H9 (cell line): ENCODE measurements at regions not wholly inside any gene's neighbourhood (a gene's known extent, or its start where the extent isn't known, plus 50 kb on each side); places are given as distances from the start of the nearest gene placed in this dataset.

ENCODE experiments used
- DNase-seq: peaks from one replicate; pipeline ENCODE4 v3.0.0-alpha.2; 2017
- H2AFZ ChIP-seq: one replicate; pipeline ENCODE4 v1.6.1; 2013; ENCODE audit warnings: mild to moderate bottlenecking, low read length, control low read depth, moderate library complexity
- H2AK5ac ChIP-seq: 2 replicates; pipeline ENCODE4 v1.6.1; 2013; ENCODE audit warnings: low read length, control low read depth, mixed read lengths; ENCODE audit not compliant: insufficient read length
- H2BK120ac ChIP-seq: one replicate; pipeline ENCODE4 v1.6.1; 2013; ENCODE audit warnings: low read depth, mild to moderate bottlenecking, low read length, control low read depth, inconsistent platforms; ENCODE audit not compliant: poor library complexity, severe bottlenecking
- H2BK12ac ChIP-seq: 2 replicates; pipeline ENCODE4 v1.6.1; 2013; ENCODE audit warnings: low read length, control low read depth, mixed read lengths, low read depth; ENCODE audit not compliant: insufficient read length
- H2BK15ac ChIP-seq: 2 replicates; pipeline ENCODE4 v1.6.1; 2013; ENCODE audit warnings: low read depth, low read length, control low read depth
- H2BK20ac ChIP-seq: one replicate; pipeline ENCODE4 v1.6.1; 2013; ENCODE audit warnings: low read depth, mild to moderate bottlenecking, low read length, control low read depth, inconsistent platforms; ENCODE audit not compliant: poor library complexity, severe bottlenecking
- H2BK5ac ChIP-seq: 2 replicates; pipeline ENCODE4 v1.6.1; 2013; ENCODE audit warnings: low read length, control low read depth, mixed read lengths; ENCODE audit not compliant: insufficient read length
- H3K14ac ChIP-seq: 2 replicates; pipeline ENCODE4 v1.6.1; 2013; ENCODE audit warnings: low read length, control low read depth; ENCODE audit not compliant: insufficient read depth
- H3K18ac ChIP-seq: 2 replicates; pipeline ENCODE4 v1.6.1; 2013; ENCODE audit warnings: low read depth, mild to moderate bottlenecking, mixed read lengths, low read length, control low read depth; ENCODE audit not compliant: insufficient read length
- H3K23ac ChIP-seq: 2 replicates; pipeline ENCODE4 v1.6.1; 2013; ENCODE audit warnings: low read length, control low read depth, mixed read lengths, low read depth; ENCODE audit not compliant: insufficient read length
- H3K23me2 ChIP-seq: 2 replicates; pipeline ENCODE4 v1.6.1; 2013; ENCODE audit warnings: low read depth, mild to moderate bottlenecking, mixed read lengths, low read length, control low read depth; ENCODE audit not compliant: insufficient read length, poor library complexity, severe bottlenecking
- H3K27ac ChIP-seq: 2 replicates; pipeline ENCODE4 v1.5.1; 2013; ENCODE audit warnings: low read length, control low read depth, mixed read lengths, low read depth; ENCODE audit not compliant: insufficient read length
- H3K27me3 ChIP-seq: 2 replicates; pipeline ENCODE4 v1.6.1; 2013; ENCODE audit warnings: low read length, control low read depth, inconsistent platforms; ENCODE audit not compliant: insufficient read depth
- H3K4ac ChIP-seq: 2 replicates; pipeline ENCODE4 v1.6.1; 2013; ENCODE audit warnings: low read depth, mild to moderate bottlenecking, control low read depth, inconsistent platforms, low read length, moderate library complexity
- H3K4me1 ChIP-seq: 2 replicates; pipeline ENCODE4 v1.6.1; 2013; ENCODE audit warnings: low read length, control low read depth, inconsistent platforms; ENCODE audit not compliant: insufficient read depth
- H3K4me2 ChIP-seq: 2 replicates; pipeline ENCODE4 v1.6.1; 2013; ENCODE audit warnings: low read length, control low read depth, mixed read lengths; ENCODE audit not compliant: insufficient read length, insufficient read depth
- H3K56ac ChIP-seq: 2 replicates; pipeline ENCODE4 v1.6.1; 2013; ENCODE audit warnings: low read depth, mild to moderate bottlenecking, mixed read lengths, low read length, control low read depth; ENCODE audit not compliant: insufficient read length
- H3K79me1 ChIP-seq: 2 replicates; pipeline ENCODE4 v1.6.1; 2013; ENCODE audit warnings: low read depth, mild to moderate bottlenecking, moderate library complexity, low read length, control low read depth, inconsistent platforms; ENCODE audit not compliant: insufficient read depth, poor library complexity, severe bottlenecking
- H3K79me2 ChIP-seq: 2 replicates; pipeline ENCODE4 v1.6.1; 2013; ENCODE audit warnings: low read length, control low read depth, inconsistent platforms; ENCODE audit not compliant: insufficient read depth
- H3K9ac ChIP-seq: 2 replicates; pipeline ENCODE4 v1.6.1; 2013; ENCODE audit warnings: low read length, control low read depth, mixed read lengths; ENCODE audit not compliant: insufficient read length; ENCODE audit errors: extremely low read depth
- H3K9me3 ChIP-seq: one replicate; pipeline ENCODE4 v1.6.1; 2013; ENCODE audit warnings: low read depth, low read length, inconsistent platforms; ENCODE audit not compliant: control insufficient read depth
- H3T11ph ChIP-seq: one replicate; pipeline ENCODE4 v1.6.1; 2013; ENCODE audit warnings: mild to moderate bottlenecking, low read length, control low read depth, inconsistent platforms
- H4K20me1 ChIP-seq: one replicate; pipeline ENCODE4 v1.6.1; 2013; ENCODE audit not compliant: control insufficient read depth, insufficient read length, insufficient read depth
- H4K5ac ChIP-seq: 2 replicates; pipeline ENCODE4 v1.6.1; 2013; ENCODE audit warnings: low read depth, mild to moderate bottlenecking, mixed read lengths, low read length, control low read depth; ENCODE audit not compliant: insufficient read length
- H4K8ac ChIP-seq: replicated peaks from 2 replicates; pipeline ENCODE4 v1.6.1; 2013; ENCODE audit warnings: low read length, control low read depth, mixed read lengths, low read depth; ENCODE audit not compliant: insufficient read length
- H4K91ac ChIP-seq: 2 replicates; pipeline ENCODE4 v1.6.1; 2013; ENCODE audit warnings: low read depth, mild to moderate bottlenecking, moderate library complexity, mixed read lengths, low read length, control low read depth; ENCODE audit not compliant: insufficient read length
- H3K27ac Mint-ChIP-seq, 3 experiments: 2 replicates in 2 of 3; 3 replicates in 1 of 3; pipeline ENCODE4 v1.8.0; 2020 to 2021; ENCODE audit warnings: mixed read lengths in 3 of 3, mild to moderate bottlenecking in 1 of 3, moderate library complexity in 1 of 3
- H3K27me3 Mint-ChIP-seq: 2 replicates; pipeline ENCODE4 v1.8.0; 2021; ENCODE audit warnings: low read depth, mild to moderate bottlenecking, moderate library complexity, mixed read lengths
- H3K36me3 Mint-ChIP-seq, 3 experiments: 2 replicates in 2 of 3; 3 replicates in 1 of 3; pipeline ENCODE4 v1.8.0; 2020 to 2021; ENCODE audit warnings: low read depth in 3 of 3, mixed read lengths in 3 of 3; ENCODE audit not compliant: insufficient read depth in 1 of 3
- H3K4me1 Mint-ChIP-seq, 2 experiments: 2 replicates each; pipeline ENCODE4 v1.8.0; 2020; ENCODE audit warnings: mixed read lengths in 2 of 2
- H3K4me3 Mint-ChIP-seq, 2 experiments: 2 replicates in 1 of 2; 3 replicates in 1 of 2; pipeline ENCODE4 v1.8.0; 2020 to 2021; ENCODE audit warnings: mild to moderate bottlenecking in 2 of 2, mixed read lengths in 2 of 2, moderate library complexity in 1 of 2
- H3K9me3 Mint-ChIP-seq, 2 experiments: 2 replicates in 1 of 2; 3 replicates in 1 of 2; pipeline ENCODE4 v1.8.0; 2020; ENCODE audit warnings: mild to moderate bottlenecking in 2 of 2, mixed read lengths in 2 of 2, moderate library complexity in 1 of 2
- WGBS: extraction: QIAGEN DNeasy Blood & Tissue Kit; methylation state at CpG from one replicate; pipeline ENCODE4 v1.1.7; 2013; ENCODE audit warnings: missing lambda C conversion rate, low lambda C conversion rate, mixed read lengths; ENCODE audit not compliant: insufficient read length; ENCODE audit errors: extremely low coverage; 5-methylcytosine and 5-hydroxymethylcytosine counted together
- TF ChIP-seq, protein P1 (sequence below): fragments of 200-600 bp; sonication (generic); conservative IDR thresholded peaks from 3 replicates; pipeline ENCODE4 v1.8.0; 2021; ENCODE audit warnings: antibody characterized with exemption, mild to moderate bottlenecking

DNA sequence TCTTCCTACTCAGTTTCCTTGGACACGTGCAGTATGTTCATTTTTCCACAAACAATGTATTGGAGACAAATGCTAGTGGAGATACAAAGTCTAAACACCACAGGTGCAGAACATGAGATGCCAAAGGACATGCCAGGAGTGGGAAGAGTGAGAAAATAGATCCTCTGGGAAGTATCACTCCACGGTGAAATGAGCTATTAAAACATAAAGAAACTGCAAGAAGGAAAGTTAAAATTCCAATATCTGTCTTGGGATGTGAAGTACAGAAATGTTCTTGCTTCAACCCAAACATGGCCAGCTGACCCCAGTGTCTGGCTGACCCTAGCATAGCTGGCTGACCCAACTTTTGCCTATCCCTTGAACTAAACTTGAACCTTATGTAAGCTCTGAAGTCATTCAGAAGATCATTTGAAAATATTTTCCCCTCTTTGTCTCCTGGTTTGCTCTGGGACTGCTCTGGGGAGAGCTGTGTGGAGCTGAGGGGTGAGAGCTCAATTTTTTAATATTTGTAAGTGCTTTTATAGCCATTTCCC, 59.5 kb downstream of the FZD1 start:
- Histone ChIP-seq H2BK120ac (no peak overlapping the region), H3K9me3 (no peaks in the 10 kb centered on the region), H3K27me3 (no peaks in the 10 kb centered on the region), H3K9ac (no peak overlapping the region), H2AFZ (no peak overlapping the region), H3K14ac (no peak overlapping the region), H2BK5ac (no peak overlapping the region), H4K20me1 (no peaks in the 10 kb centered on the region), H2AK5ac (no peak overlapping the region), H3K4me2 (no peak overlapping the region), H2BK20ac (no peak overlapping the region), H3K27ac (no peak overlapping the region), H3K23ac (no peak overlapping the region), H3K56ac (no peak overlapping the region), H4K5ac (no peak overlapping the region), H3K4me1 (peaks cover 2% of the 10 kb centered on the region; the same call in 1 of the 2 replicates), H3K79me2 (no peaks in the 10 kb centered on the region), H3K79me1 (no peaks in the 10 kb centered on the region), H3T11ph (no peak overlapping the region), H4K91ac (no peak overlapping the region), H2BK15ac (no peak overlapping the region), H4K8ac (no peak overlapping the region), H2BK12ac (no peak overlapping the region), H3K18ac (no peak overlapping the region), H3K23me2 (no peaks in the 10 kb centered on the region), H3K4ac (no peak overlapping the region)
- Mint-ChIP-seq H3K27me3 (peaks cover 4% of the 10 kb centered on the region), H3K4me1 (peaks cover 9 to 15% of the 10 kb centered on the region in 2 experiments), H3K36me3 (no peaks in the 10 kb centered on the region), H3K4me3 (no peak overlapping the region), H3K27ac (no peak overlapping the region), H3K9me3 (no peaks in the 10 kb centered on the region)
- no peak for DNase-seq
- TF ChIP-seq, protein P1, sequence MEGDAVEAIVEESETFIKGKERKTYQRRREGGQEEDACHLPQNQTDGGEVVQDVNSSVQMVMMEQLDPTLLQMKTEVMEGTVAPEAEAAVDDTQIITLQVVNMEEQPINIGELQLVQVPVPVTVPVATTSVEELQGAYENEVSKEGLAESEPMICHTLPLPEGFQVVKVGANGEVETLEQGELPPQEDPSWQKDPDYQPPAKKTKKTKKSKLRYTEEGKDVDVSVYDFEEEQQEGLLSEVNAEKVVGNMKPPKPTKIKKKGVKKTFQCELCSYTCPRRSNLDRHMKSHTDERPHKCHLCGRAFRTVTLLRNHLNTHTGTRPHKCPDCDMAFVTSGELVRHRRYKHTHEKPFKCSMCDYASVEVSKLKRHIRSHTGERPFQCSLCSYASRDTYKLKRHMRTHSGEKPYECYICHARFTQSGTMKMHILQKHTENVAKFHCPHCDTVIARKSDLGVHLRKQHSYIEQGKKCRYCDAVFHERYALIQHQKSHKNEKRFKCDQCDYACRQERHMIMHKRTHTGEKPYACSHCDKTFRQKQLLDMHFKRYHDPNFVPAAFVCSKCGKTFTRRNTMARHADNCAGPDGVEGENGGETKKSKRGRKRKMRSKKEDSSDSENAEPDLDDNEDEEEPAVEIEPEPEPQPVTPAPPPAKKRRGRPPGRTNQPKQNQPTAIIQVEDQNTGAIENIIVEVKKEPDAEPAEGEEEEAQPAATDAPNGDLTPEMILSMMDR: no peak
- no CpG with 5 or more reads among the region's 2 CpGs for WGBS
